ENCODE measurements at regions not wholly inside any gene's neighbourhood (a gene's known extent, or its start where the extent isn't known, plus 50 kb on each side); places are given as distances from the start of the nearest gene placed in this dataset.

DNA sequence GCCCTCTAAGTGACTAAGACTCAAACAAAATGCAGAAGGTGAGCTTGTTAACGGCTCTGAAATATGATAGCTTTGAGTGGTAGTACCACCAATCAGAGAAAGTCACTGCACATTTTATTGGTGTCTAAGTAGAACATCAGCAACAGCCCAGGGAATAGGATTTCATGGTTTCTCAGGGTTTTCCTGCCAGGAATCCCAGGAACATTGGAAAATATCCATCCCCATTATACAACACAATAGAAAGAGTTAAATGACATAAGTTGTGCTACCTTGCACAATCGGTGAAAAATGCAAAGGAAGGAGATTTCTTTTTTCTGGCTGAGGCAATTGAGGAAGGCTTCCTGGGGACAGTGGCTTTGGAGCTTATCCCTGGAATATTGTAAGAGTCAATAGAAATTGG, 283.1 kb downstream of the HLX start:
- DNase-seq (ENCODE audit: low spot score): no peak

DNA sequence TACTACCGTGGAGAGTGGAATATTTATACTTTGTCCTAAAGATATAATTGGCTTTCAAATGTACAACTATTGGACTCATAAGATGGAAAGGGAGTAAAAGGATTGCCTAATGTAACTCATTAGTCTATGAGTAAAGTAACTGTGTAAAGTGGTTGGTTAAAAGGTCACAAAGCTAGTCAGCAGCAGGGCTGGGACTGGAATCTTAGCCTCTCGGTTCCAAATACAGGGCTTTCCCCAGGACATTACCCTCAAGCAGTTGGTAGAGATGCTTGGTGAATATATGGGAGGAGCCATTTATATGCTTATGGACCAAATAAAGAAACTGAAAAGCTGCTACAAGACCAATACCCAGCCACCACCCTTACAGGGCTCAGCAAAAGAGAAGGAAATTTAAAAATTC, 283.7 kb downstream of the HLX start:
- no peak for DNase-seq (ENCODE audit: low spot score)

DNA sequence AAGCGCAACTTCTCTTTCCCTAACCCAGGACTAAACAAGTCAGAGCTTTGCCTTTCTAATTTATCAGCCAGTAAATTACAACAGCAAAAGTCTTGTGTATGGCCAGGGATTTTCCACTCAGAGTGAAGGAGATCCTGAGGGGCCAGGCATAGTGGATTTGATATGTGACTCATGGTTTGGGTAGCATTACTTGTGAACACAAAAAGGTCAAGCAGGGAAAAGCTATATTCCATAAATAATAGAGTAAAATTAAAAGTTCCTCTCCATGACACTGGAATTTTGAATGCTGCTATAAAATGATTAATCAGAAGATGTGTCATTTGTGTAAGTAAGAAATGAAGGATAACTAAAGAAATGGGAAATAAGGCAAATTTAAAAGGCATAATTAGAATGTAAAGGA, 284.8 kb downstream of the HLX start:
- DNase-seq (ENCODE audit: low spot score): no peak

DNA sequence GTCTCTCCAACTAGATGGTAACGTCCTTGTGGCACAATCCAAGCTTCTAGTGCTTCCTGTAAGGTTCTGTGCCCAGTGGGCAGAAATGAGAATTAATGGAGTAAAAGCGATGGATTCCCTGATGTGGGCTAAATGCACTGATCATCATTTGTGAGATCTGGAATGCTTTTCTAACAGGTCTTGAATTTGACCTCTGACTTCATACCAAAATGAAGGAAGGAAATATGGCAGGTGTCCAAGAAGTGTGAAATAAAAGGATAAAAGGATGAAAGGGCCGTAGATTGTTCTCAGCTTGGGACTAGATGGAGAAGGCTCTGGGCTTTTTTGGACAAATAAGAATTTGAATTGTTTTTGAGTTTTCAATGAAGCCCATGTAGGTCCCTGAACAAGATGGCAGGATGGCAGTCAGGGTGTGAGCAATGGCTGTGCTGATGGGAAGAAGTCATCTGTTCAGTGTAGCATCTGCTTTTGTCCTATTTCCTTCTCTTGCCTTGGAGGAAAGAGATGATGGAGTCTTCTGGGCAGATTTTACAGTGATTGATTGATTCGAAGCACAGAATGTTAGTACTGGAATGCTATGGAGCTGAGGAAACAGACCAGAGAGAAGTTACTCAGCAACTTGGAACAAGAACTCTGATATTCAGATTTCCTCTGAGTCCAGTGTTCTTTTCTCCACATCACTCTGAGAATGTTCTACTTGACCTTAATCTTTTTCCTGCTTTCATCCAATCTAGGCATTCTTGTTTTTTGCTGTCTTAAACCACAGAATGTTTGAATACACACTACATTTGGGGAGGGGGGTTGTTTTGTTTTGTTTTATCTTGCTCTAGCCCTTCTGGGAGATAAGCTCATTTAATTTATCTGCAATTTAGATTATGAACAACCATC, 286.0 kb downstream of the HLX start:
- no peak for DNase-seq (ENCODE audit: low spot score)

DNA sequence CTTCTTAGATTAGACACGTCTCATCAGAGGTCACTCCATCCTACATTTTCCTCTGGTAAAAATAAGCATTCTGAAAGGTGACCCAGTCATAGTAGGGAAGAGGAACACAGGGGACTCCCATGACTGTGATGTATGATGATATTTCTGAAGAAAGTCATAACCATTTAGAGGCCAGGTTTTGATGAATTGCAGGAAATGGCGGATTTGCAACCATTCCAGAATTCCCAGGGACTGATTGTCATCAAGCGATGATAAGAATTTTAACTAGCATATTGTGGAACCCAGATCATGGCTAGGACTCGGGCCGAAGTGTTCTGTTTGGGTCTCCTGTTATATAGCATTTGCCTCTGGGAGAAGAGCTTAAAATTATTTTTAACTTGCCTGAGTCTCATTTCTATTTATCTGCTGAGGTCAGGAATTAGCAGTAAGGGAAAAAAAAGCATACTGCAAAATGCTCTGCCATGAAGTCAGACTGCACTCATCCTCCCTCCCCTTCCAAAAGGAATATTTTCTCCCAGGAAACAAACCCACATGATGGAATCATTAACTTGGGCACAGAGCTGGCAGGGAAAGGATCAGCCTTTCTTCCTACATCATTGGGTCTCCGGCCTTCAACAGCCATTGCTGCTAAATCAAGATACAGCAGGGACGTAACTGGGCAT, 286.7 kb downstream of the HLX start:
- no peak for DNase-seq (ENCODE audit: low spot score)

DNA sequence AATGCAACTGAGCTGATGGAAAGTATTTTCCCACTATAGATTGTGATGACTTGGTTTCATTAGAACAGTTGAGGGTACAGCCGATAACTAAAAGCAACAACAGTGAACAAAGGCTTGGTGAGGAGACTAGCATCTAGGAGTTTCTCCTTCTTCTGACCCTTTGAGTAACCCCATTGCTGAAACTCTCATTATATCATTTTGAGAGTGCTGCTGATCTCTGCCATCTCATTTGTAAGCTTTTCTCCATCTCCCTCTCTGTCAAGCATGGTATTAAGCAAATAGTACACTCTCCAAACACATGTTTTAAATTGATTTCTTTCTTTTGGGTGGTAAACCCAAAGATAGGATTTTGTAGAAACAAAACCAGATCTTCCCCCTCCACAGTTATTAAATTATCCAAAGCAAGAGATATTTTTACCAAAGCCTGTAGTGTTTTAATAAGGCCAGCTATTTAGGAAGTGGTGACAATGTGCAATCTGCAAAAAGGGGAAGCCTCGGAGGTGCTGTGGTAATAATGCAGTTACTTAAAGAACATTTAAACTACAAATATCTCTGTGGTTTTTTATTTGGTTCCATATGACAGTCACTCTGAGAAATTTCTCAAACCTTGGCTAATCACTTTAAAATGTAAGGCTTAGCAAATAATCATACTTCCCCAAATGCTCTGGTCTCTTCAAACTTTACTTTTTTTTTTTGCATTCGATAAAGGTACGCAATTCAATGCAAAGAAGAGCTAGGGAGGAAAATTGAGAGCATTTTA, 287.5 kb downstream of the HLX start:
- DNase-seq (ENCODE audit: low spot score): no peak

DNA sequence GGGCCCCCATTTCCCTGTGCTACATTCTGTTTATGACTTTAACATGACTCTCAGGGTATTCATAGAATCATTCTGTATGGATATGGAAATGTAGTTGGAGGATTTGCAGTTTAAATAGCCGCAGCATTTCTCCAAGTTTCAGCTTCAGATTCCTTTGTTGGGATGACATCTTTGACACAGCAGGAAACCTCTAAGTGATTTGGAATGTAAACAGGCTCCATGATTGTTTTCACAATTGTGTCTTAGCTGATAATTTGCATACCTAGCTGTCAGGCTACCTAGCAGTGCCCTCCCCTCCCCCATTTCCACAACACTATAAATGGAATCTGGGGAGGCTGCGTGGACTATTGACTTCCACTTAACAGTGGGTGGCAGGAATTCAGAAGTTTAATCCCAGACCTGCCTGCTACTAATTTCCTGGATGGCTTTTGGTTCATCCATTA, 290.2 kb downstream of the HLX start:
- no peak for DNase-seq (ENCODE audit: low spot score)

DNA sequence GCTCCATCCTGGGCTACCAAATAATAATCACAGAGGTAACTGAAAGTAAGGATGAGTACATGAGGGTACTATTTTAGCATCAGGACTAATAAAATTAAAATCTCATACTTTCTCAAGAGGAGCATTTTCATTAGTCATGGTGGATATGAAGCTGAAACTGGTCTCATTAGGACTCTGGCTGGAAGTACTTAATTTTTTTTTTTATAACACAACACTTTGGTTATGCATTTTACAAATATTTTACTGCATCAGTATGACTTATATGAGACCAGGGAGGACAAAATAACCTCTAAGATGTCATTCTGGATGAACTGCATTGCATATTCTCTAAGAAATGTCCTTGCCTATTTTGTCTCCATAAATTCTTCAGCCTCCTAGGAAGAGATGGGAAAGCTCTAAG, 290.9 kb downstream of the HLX start:
- no peak for DNase-seq (ENCODE audit: low spot score)

DNA sequence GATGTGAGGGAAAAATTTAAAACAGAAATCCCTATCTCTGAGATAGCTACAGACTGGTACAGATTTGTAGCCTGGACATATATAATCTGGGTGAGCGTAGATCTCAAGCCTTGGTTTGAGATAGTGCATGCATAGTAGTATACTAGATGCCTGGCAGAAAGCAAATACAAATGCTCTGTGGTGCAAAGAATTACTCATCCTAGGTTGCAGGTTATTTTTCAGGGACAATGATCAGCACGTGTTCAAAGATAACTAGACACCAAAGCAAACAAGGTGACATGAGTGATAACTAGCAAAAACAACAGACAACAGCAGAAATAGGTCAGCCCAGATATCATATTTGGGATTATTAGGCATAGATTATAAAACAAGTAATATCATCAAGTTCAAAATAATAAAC, 292.5 kb downstream of the HLX start:
- DNase-seq (ENCODE audit: low spot score): no peak

DNA sequence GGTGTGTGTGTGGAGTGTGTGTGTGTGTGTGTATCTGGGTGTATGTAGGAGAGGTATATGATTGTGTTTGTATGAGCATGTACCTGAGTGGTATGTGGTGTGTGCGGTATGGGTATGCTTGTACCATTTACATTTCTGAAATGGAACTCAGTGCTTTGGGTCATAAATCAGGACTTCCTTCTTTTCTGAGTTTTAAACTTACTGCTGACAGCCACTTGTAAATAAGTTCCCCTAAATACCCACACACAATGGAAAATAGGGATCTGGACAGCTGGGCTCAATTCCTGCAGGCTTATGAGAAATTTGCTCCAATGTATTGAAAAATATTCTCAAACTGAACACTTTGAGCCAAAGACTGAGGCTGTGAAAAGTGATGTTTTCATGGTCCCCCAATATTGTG, 293.6 kb downstream of the HLX start:
- no peak for DNase-seq (ENCODE audit: low spot score)

DNA sequence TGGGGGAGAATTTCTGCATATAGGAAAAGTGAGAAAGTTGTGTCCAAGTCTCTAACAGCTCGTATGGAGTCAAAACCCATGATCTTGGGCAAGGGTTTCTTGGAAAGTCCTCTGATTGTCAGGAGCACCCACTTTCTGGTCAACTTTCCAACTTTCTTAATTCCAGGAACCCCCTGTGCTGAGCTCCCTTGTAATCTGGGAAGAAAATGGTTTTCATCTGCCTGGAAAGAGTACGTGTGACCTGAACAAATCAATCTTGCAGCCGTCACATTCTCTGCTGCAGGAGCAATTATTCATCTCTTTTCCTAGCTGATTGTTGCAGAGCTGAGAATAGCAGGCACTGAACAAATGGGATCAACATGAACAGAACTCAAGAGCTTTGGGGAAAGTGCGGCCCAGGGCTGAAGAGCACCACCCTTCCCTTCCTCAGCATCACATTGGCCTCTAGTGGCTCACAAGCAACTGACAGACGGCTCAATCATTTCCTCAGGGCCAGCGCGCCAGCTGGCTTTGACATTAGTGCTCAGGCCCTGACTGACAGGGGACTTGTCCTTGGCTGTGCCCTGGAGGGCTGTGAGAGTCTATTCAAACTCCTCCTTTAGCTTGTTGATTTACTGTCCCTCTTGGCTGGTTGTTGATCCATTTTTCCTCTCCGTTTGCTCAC, 295.2 kb downstream of the HLX start:
- DNase-seq (ENCODE audit: low spot score): no peak

DNA sequence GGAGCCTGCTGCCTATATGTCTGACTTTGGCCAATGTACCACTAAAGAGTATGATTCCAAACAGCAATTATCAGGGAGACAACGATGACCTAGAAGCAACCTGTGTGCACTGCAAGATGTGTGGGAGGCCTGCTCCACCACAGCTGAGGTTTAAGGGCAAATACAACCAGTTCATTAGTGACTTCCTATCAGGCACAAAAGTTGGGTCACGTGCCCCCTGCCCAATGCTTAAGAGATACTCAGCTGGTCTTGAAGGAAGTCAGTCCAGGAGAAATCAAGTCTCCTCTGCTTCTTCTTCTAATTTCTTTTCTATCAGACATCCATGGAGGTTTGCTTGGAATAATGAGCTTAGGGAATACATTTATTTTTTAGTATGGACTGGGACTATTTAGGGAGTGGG, 296.0 kb downstream of the HLX start:
- no peak for DNase-seq (ENCODE audit: low spot score)

DNA sequence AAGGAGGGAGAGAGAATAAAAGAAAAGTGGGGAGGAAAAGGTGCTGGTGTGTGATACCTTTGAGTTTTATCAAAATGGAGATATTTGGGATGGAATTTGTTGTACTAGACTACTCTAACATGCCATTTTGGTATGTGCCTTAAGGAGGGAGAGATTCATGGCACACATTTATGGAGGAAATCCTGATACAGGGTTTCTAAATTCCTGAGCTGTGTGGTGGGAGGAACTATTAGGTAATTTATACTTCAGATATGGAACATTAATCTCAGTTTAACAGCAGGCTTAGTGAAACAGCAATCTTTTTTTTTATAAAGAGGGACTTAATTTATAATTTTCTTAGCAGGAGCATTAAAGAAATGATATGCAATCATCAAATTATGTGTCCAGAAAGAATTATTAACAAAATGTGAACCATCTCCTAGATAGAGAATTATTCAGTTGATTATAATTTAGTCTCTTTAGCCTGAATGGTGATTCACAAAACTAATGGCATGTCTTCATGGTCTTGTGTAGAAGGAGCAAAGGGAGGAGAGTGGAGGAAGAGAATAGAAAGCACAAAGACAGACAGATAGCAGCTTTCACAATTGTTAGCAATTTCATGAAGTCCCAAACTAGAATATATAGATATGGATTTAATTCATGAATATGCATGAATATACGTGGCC, 301.6 kb downstream of the HLX start:
- no peak for DNase-seq (ENCODE audit: low spot score)

DNA sequence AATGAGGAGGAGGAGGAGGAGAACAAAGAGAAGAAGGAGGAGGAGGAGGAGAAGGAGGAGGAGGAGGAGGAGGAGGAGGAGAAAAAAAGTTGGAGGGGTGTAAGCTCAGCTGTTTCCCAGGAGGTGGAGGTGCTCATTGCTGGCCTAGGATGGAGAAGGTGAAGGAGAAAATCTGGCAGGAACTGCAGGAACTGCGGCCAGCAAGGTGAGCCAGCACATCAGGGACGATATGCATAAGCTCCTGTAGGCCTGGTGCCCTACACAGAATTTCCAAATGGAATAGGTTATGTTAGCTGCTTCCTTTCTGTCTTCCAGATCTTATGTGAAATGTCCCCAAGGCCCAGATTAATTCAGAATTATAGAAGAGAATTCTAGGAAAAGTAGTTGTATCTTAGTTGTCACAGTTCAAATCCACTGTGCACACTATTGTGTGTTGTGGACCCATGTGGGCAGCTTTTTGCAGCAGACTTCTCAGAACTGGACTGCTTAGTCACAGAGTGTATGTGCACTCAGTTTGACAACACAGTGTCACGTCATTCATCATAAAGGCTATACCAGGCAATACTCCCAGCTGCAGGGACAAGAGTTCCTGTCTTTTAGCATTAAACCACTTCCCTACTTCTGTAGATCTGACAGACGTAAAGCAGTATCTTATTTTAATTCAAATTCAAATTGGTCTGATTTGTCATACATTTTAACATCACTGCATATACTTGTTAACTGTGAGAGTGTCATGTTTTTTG, 303.7 kb downstream of the HLX start:
- no peak for DNase-seq (ENCODE audit: low spot score)

DNA sequence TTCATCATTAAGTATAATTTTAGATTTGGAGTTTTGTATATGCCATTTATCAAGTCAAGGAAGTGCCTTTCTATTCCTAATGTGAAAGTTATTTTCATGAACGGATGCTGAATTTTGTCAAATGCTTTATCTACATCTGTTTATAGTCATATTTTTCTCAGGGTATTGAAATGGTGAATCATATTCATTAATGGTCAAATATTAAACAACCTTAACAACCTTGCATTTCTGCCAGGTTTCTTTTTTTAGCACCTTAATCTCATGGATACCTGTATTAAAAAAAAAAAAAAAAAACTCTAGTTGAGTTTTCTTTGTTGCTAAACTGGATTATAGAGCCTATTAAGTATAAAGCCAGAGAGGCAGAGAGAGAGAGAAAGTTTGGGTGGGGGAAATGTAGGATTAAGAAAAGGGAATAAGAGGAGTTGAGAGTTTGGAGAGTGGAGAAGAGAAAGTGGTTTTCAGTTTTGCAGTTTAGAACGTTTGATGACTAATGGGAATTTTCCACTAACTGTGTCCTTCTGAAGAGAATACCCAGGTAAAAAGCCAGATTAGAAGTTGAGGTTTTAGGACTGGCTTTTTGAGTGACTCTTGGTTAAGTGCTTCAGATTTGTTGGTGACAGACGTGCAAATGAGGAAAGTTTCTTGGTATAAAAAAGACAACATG, 305.0 kb downstream of the HLX start:
- DNase-seq (ENCODE audit: low spot score): no peak

DNA sequence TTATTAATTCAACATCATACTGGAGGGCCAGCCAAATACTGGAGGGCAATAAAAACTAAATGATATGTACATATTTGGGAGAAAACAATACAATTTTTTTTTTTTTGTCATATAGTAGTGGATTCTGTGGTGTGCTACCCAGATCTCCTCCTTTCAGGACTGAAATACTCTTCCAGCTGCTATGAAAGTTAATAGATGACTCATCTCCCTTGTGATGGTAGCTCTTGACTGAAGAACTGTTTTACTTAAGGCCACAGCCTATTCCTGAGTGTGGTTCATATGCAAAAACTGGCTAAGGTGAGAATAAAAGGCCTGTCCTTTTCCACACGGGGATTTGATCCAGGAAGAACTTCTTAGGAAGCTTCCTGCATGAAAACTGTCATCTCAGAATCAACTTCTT, 307.9 kb downstream of the HLX start:
- DNase-seq (ENCODE audit: low spot score): no peak

DNA sequence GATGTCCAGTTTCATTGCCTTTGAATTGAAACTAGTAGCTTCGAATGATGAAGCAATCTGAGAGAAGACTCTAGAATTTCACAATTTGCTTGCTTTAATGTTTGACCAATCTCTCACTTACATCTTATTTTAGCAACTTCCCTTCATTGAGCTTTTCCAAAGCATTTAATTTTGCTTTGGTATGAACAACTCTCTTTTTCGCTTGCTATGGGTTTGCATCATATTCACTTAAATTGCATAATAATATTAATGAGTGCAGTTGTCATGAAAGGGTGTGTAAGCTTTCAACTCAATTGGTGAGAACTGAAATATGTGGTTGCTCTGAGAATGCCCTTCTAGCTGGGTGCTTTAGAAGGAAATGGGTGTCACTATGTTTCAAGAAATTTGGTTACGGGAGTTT, 309.2 kb downstream of the HLX start:
- DNase-seq (ENCODE audit: low spot score): no peak

DNA sequence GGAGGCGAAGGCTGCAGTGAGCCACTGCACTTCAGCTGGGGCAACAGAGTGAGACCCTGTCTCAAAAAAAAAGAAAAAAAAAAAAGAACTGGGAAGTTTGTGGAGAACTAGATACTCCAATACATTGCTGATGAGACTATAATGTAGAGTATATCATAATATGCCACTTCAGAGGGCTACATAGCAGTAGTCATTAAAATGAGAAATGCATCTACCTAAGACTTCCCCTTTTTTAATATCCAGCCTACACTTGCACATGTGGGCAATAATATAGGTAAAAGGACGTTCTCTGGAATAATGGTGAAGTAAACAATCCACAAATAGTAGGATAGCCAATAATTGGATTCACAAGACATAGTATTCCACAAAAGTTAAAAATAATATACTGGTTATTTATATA, 311.0 kb downstream of the HLX start:
- DNase-seq (ENCODE audit: low spot score): no peak

DNA sequence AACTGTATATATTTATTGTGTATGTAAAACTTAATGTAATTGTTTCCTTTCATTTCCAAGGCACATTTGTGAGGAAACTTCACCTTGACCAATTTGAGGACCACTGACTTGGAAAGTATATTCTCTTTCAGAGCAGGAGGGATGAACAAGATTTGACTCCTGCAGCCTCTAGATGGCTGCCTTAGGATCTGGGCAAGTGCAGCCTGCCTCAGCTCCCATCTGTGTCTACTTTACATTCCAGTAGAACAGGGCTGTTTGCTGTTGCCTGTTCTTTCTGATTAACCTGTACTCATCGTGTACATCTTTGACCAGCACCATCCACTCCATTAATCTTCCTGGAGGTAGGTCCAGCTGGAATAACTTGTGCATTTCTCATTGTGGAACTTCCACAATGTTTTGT, 312.8 kb downstream of the HLX start:
- DNase-seq (ENCODE audit: low spot score): no peak

DNA sequence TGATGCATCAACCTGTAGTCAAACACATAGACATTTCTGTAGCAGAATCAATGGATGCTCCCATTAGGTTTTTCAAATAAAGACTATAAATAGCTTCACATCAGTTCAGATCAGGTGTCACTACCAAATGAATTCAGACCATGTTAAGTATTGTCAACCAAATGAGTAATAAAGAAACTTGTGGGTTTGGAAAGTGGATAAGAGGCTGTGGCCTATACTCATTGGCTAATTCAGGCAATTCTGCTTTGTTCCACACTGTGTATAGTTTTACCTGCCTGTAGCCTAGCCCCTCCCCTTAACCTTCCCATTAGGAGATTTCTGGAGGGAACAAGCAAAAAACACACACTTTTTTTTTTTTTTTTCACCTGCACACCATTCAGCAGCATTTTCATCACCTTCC, 321.2 kb downstream of the HLX start:
- DNase-seq (ENCODE audit: low spot score): no peak

DNA sequence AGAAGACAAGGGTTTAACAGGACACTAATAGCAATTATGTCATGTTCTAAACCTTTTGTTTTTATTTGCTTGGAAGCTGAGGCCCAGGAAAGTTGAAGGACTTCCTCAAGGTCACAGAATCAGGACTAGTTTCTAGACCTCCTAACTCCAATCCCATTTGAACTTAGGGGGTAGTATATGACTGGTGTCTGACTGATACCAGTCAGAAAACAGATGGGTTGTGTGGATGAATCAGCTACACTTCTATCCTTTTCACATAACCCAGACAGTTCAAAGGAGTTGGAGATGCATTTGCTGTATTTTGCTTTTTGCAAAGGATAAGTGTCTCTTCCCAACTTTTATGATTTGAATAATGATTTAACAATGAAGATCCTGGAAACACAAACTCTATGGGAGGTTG, 322.5 kb downstream of the HLX start:
- no peak for DNase-seq (ENCODE audit: low spot score)

Measured in hematopoietic multipotent progenitor cell treated with erythropoietin and hydrocortisone succinate and interleukin-3 and kit ligand, for 15 days (in vitro differentiated cells).